ENCODE measurements at regions not wholly inside any gene's neighbourhood (a gene's known extent, or its start where the extent isn't known, plus 50 kb on each side); places are given as distances from the start of the nearest gene placed in this dataset.

DNA sequence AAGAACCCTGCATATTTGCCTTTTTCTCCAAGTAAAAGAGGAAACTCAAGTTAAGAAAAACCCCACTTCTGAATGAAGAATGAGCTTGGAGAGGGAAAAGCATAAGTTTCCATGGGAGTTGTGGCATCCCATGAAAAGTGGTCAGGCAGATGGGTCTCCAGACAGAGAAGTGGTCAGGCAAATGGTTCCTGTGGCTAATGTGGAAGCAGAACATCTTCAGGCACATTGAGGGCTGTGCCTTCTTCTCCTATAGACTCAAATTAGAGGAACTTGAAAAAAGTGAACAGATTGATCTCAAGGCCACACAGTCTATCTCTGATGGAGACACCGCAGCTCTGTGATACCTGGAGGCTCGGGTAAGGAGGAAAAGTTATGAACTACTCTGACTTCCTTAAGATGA lies 55.7 kb upstream of the KIRREL1 start:
- no peaks in the 10 kb centered on the region for H3K36me3 ChIP-seq (ENCODE audit: control insufficient read depth, insufficient read depth, low read length)
- H3K4me3 ChIP-seq (ENCODE audit: low read depth in 2 of 2, low read length in 2 of 2), result no peak overlapping the region
- no peak overlapping the region for H3K27ac ChIP-seq (ENCODE audit: low read length)
- H3K27me3 ChIP-seq (ENCODE audit: control insufficient read depth, insufficient read depth, low read length), result 0 out of 2 replicates have a peak, but pooled peaks cover 4% of the 10 kb centered on the region
- no peaks in the 10 kb centered on the region for H3K9me3 ChIP-seq (ENCODE audit: control insufficient read depth, insufficient read depth, low read depth, low read length)
- TF ChIP-seq, protein P1, sequence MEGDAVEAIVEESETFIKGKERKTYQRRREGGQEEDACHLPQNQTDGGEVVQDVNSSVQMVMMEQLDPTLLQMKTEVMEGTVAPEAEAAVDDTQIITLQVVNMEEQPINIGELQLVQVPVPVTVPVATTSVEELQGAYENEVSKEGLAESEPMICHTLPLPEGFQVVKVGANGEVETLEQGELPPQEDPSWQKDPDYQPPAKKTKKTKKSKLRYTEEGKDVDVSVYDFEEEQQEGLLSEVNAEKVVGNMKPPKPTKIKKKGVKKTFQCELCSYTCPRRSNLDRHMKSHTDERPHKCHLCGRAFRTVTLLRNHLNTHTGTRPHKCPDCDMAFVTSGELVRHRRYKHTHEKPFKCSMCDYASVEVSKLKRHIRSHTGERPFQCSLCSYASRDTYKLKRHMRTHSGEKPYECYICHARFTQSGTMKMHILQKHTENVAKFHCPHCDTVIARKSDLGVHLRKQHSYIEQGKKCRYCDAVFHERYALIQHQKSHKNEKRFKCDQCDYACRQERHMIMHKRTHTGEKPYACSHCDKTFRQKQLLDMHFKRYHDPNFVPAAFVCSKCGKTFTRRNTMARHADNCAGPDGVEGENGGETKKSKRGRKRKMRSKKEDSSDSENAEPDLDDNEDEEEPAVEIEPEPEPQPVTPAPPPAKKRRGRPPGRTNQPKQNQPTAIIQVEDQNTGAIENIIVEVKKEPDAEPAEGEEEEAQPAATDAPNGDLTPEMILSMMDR (IDR thresholded peaks at IDR 0.05), result no peak
- TF ChIP-seq TCF7L2 (IDR thresholded peaks at IDR 0.05; ENCODE audit: low read depth, low read length) (no peak), POLR2AphosphoS5 (IDR thresholded peaks at IDR 0.05; ENCODE audit: low read depth, low read length) (no peak), SIN3A (IDR thresholded peaks at IDR 0.05; ENCODE audit: borderline replicate concordance, insufficient read depth, low read depth, low read length) (no peak)
- TF ChIP-seq, protein P2, sequence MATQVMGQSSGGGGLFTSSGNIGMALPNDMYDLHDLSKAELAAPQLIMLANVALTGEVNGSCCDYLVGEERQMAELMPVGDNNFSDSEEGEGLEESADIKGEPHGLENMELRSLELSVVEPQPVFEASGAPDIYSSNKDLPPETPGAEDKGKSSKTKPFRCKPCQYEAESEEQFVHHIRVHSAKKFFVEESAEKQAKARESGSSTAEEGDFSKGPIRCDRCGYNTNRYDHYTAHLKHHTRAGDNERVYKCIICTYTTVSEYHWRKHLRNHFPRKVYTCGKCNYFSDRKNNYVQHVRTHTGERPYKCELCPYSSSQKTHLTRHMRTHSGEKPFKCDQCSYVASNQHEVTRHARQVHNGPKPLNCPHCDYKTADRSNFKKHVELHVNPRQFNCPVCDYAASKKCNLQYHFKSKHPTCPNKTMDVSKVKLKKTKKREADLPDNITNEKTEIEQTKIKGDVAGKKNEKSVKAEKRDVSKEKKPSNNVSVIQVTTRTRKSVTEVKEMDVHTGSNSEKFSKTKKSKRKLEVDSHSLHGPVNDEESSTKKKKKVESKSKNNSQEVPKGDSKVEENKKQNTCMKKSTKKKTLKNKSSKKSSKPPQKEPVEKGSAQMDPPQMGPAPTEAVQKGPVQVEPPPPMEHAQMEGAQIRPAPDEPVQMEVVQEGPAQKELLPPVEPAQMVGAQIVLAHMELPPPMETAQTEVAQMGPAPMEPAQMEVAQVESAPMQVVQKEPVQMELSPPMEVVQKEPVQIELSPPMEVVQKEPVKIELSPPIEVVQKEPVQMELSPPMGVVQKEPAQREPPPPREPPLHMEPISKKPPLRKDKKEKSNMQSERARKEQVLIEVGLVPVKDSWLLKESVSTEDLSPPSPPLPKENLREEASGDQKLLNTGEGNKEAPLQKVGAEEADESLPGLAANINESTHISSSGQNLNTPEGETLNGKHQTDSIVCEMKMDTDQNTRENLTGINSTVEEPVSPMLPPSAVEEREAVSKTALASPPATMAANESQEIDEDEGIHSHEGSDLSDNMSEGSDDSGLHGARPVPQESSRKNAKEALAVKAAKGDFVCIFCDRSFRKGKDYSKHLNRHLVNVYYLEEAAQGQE (IDR thresholded peaks at IDR 0.05; ENCODE audit: insufficient read depth in 1 of 2, low read depth in 2 of 2, low read length in 1 of 2), result no peak
- H3K4me1 ChIP-seq (ENCODE audit: control insufficient read depth, insufficient read depth, low read length), result no peaks in the 10 kb centered on the region
- no peak for DNase-seq (ENCODE audit: low read depth, low spot score)
- in situ Hi-C loops (cut with HindIII; ENCODE audit: low pct_unique_long_range_greater_than_20kb, low sequenced_read_pairs), result no loop called here
- ChIA-PET POLR2A (no interaction called here), CTCF (no interaction called here)
- no TSS peak for BruUV-seq (replicated peaks)
- no peak for ATAC-seq
- intact Hi-C loops (cut with micrococcal nuclease; ENCODE audit: unreplicated experiment), result no loop called here

DNA sequence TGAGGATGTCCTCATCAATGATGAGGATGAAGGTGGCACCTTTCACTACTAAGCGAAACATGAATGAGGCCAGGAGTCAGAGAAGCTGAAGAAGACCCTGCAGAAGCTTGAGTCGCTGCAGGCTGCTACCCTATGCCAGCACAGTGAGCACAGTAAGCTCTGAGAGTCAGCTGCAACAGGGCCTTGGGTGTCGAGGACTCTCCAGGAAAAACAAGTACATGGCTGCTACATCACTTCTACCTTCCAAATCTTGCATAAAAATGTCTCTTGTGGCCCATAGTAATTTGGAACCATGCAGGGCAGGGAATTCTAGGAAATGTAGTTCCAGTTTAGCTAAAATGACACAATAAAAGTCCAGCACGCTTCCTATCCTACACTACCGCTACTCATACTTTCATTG lies 51.5 kb upstream of the KIRREL1 start:
- Histone ChIP-seq H3K36me3 (ENCODE audit: control insufficient read depth, insufficient read depth, low read length) (no peaks in the 10 kb centered on the region), H3K9me3 (ENCODE audit: control insufficient read depth, insufficient read depth, low read depth, low read length) (no peaks in the 10 kb centered on the region), H3K27ac (ENCODE audit: low read length) (no peak overlapping the region), H3K4me1 (ENCODE audit: control insufficient read depth, insufficient read depth, low read length) (no peaks in the 10 kb centered on the region), H3K27me3 (ENCODE audit: control insufficient read depth, insufficient read depth, low read length) (peaks cover 4% of the 10 kb centered on the region; the same call in 1 of the 2 replicates), H3K4me3 (ENCODE audit: low read depth in 2 of 2, low read length in 2 of 2) (no peak overlapping the region)
- in situ Hi-C loops (cut with HindIII; ENCODE audit: low pct_unique_long_range_greater_than_20kb, low sequenced_read_pairs), result no loop called here
- POLR2A ChIA-PET, result no interaction called here
- TF ChIP-seq POLR2AphosphoS5 (IDR thresholded peaks at IDR 0.05; ENCODE audit: low read depth, low read length) (no peak), TCF7L2 (IDR thresholded peaks at IDR 0.05; ENCODE audit: low read depth, low read length) (no peak), SIN3A (IDR thresholded peaks at IDR 0.05; ENCODE audit: borderline replicate concordance, insufficient read depth, low read depth, low read length) (no peak)
- TF ChIP-seq, protein P1 (IDR thresholded peaks at IDR 0.05), result no peak
- TF ChIP-seq, protein P2 (IDR thresholded peaks at IDR 0.05; ENCODE audit: insufficient read depth in 1 of 2, low read depth in 2 of 2, low read length in 1 of 2), result no peak
- intact Hi-C loops (cut with micrococcal nuclease; ENCODE audit: unreplicated experiment), result no loop called here
- no peak for ATAC-seq
- CTCF ChIA-PET, result no interaction called here
- no peak for DNase-seq (ENCODE audit: low read depth, low spot score)
- BruUV-seq (replicated peaks), result no TSS peak
